Astrocyte of the cerebellum (primary cell): ENCODE measurements at regions not wholly inside any gene's neighbourhood (a gene's known extent, or its start where the extent isn't known, plus 50 kb on each side); places are given as distances from the start of the nearest gene placed in this dataset.
"Not testable (repeated sequence)": the region's sequence is repeated elsewhere in the genome, so short reads cannot be mapped to it uniquely, and the experiment has no call there.

Source experiments
- DNase-seq: peaks from one replicate; pipeline ENCODE4 v3.0.0-alpha.2; 2011; ENCODE audit warnings: low read depth
- H3K4me3 ChIP-seq: 2 replicates; pipeline ENCODE4 v1.5.1; 2011; ENCODE audit warnings: mild to moderate bottlenecking, low read depth, low read length, moderate library complexity
- in situ Hi-C: cut with HindIII; loops from 2 replicates; pipeline ENCODE4 v1.10.0; 2017; ENCODE audit warnings: low sequenced_read_pairs
- TF ChIP-seq, protein P1 (sequence below): IDR thresholded peaks from 2 replicates; pipeline ENCODE4 v1.5.1; 2012; ENCODE audit warnings: low read length, low read depth, moderate library complexity, mild to moderate bottlenecking; ENCODE audit errors: missing control alignments

DNA sequence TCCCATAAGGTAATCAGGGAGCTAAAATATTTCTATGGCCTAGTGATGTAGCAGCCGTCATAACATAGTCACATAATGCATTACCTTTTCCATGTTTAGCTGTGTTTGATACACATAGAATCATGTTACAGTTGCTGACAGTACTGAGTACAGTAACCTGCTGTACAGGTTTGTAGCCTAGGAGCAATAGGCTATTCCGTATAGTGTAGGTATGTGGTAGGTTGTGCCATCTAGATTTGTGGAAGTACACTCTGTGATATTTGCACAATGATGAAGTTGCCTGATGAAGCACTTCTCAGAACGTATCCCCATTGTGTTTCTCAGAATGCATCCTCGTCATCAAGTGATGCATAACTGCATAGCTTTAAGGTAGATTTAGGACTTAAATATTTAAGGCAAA, 495.6 kb upstream of the ZFP42 start:
- no peak overlapping the region for H3K4me3 ChIP-seq
- TF ChIP-seq, protein P1, sequence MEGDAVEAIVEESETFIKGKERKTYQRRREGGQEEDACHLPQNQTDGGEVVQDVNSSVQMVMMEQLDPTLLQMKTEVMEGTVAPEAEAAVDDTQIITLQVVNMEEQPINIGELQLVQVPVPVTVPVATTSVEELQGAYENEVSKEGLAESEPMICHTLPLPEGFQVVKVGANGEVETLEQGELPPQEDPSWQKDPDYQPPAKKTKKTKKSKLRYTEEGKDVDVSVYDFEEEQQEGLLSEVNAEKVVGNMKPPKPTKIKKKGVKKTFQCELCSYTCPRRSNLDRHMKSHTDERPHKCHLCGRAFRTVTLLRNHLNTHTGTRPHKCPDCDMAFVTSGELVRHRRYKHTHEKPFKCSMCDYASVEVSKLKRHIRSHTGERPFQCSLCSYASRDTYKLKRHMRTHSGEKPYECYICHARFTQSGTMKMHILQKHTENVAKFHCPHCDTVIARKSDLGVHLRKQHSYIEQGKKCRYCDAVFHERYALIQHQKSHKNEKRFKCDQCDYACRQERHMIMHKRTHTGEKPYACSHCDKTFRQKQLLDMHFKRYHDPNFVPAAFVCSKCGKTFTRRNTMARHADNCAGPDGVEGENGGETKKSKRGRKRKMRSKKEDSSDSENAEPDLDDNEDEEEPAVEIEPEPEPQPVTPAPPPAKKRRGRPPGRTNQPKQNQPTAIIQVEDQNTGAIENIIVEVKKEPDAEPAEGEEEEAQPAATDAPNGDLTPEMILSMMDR, result no peak
- DNase-seq, result no peak
- in situ Hi-C loops, result no loop called here

DNA sequence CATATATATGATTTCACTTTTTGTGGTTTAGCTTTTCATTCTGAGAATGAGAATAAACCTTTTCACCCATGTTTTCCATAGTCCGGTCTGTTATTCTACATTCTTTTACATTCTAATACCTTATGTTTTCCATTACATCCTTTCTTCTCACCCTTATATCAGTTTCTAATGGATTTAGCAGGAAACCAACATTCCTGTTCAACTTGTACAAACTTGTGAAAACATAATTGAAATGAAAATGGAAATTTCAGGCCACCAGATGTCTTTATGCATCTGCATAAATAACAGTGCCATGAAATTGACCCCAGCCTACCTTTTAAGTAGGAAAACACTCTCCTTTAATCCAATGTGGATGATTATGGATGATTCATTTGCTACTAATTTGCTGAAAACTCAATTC, 494.8 kb upstream of the ZFP42 start:
- in situ Hi-C loops, result no loop called here
- no peak for DNase-seq
- no peak overlapping the region for H3K4me3 ChIP-seq
- TF ChIP-seq, protein P1, result no peak

DNA sequence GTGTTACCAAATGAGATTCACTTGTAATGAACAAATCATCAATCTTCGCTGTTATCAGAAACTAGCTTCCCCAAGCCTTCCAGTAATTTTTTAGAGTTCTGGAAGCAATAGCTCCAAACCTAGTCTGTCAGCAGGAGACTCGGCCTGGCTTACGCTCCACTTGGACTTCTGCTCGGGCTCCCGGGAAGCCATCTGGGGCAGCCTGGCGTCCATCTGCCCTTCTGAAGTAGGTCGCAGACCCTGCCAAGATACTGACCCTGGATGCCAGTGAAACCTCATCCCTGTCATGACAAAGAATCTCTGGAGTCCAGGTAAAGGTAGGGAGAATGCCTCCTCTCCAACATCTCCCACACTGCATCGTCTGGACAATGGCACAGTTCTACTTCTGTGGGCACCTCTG, 493.8 kb upstream of the ZFP42 start:
- in situ Hi-C loops, result no loop called here
- TF ChIP-seq, protein P1, result no peak
- H3K4me3 ChIP-seq, result no peak overlapping the region
- DNase-seq, result no peak

DNA sequence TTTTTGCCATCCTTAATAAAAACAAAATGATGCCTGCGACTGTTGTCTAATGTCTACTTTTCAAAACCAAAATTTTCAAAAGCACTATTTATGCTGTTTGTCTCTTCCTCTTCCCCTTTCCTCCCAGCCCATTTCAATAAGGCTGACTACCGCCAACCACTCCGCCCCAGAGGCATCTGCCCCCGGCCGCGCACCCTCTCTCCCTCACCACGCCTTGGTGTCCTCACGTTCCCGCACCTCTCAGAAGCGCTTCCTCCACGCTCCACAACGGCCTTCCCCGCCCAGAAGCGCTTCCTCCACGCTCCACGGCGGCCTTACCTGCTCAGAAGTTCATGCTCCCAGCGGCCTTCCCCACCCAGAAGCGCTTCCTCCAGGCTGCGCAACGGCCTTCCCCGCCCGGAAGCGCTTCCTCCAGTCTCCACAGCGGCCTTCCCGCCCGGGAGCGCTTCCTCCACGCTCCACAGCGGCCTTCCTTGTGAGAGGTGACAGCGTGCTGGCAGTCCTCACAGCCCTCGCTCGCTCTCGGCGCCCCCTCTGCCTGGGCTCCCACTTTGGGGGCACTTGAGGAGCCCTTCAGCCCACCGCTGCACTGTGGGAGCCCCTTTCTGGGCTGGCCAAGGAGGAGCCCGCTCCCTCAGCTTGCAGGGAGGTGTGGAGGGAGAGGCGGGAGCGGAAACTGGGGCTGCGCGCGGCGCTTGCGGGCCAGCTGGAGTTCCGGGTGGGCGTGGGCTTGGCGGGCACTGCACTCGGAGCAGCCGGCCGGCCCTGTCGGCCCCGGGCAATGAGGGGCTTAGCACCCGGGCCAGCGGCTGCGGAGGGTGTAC, 490.4 kb upstream of the ZFP42 start:
- no peak overlapping the region for H3K4me3 ChIP-seq
- no peak for DNase-seq
- TF ChIP-seq, protein P1, result no peak
- in situ Hi-C loops, result no loop called here

DNA sequence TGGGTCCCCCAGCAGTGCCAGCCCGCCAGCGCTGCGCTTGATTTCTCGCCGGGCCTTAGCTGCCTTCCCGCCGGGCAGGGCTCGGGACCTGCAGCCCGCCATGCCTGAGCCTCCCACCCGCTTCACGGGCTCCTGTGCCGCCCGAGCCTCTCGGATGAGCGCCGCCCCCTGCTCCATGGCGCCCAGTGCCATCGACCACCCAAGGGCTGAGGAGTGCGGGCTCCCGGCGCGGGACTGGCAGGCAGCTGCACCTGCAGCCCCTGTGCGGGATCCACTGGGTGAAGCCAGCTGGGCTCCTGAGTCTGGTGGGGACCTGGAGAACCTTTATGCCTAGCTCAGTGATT, 489.8 kb upstream of the ZFP42 start:
- DNase-seq, H3K4me3 ChIP-seq, in situ Hi-C loops: not testable (repeated sequence)

DNA sequence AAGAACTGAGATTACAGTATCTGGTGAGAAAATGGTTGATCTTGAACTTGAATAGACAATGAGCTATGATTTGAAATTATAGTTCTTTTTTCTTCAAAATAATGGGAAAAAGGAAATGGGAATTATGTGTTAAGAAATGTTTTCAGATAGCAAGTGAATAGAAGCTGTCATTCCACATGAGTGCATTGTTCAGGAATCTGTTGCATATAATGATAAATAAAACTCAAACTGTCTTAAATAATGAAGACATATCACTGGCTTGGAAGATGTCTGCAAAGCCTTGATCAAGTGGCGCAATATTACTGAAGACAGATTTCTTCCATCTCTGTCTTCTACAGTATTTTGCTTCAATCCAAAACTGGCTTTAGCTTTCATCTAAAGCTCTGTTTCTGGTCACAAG, 479.3 kb upstream of the ZFP42 start:
- TF ChIP-seq, protein P1, result no peak
- no peak overlapping the region for H3K4me3 ChIP-seq
- in situ Hi-C loops, result no loop called here
- DNase-seq, result no peak

DNA sequence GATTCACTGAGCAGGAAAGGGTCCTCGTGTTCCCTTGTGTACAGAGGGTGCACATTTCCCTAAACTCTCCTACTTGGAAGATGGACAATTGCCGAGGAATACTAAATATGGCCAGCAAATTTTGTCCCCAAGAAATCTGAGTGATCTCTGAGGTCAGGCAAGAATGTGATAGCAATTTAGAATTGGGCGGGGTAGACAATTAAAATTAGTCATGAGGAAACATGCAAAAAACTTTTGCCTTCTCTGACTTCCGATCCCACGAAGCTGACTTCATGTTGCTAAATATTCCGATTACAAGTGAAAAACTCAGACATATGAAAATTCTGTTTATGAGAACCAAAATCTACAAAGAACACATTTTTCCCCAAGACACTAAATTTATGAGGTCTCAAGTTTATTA, 453.9 kb upstream of the ZFP42 start:
- TF ChIP-seq, protein P1, result no peak
- in situ Hi-C loops, result no loop called here
- H3K4me3 ChIP-seq, result no peak overlapping the region
- DNase-seq, result no peak
